AG10803 (cell line): ENCODE measurements at regions not wholly inside any gene's neighbourhood (a gene's known extent, or its start where the extent isn't known, plus 50 kb on each side); places are given as distances from the start of the nearest gene placed in this dataset.

Experiments used
- DNase-seq: peaks from one replicate; pipeline ENCODE4 v3.0.0; 2010; ENCODE audit warnings: low read depth
- H3K4me3 ChIP-seq: 2 replicates; pipeline ENCODE4 v1.5.1; 2011; ENCODE audit warnings: mild to moderate bottlenecking, low read length, control low read depth
- TF ChIP-seq, protein P1 (sequence below): conservative IDR thresholded peaks from 2 replicates; pipeline ENCODE4 v1.5.1; 2011; ENCODE audit warnings: mild to moderate bottlenecking, low read length, control low read depth, inconsistent platforms

DNA sequence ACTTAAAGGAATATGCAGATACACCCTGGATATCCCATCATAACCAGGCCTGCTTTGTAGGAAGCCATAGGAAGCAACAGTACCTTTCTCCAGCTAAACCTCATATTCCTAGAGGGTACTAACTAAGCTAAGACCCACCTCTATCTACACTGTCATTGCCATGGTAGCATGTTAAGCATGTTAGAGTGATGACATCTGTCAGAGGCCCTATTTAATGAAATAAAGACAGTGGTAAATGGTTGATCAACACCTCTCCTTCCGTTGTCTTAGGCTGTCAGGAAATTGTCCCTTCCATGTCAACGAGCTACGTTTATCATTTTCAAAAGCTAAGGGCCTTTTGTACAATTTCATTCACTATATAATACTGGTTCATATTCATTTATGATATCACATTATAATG, 251.1 kb upstream of the PSMD7 start:
- TF ChIP-seq, protein P1, sequence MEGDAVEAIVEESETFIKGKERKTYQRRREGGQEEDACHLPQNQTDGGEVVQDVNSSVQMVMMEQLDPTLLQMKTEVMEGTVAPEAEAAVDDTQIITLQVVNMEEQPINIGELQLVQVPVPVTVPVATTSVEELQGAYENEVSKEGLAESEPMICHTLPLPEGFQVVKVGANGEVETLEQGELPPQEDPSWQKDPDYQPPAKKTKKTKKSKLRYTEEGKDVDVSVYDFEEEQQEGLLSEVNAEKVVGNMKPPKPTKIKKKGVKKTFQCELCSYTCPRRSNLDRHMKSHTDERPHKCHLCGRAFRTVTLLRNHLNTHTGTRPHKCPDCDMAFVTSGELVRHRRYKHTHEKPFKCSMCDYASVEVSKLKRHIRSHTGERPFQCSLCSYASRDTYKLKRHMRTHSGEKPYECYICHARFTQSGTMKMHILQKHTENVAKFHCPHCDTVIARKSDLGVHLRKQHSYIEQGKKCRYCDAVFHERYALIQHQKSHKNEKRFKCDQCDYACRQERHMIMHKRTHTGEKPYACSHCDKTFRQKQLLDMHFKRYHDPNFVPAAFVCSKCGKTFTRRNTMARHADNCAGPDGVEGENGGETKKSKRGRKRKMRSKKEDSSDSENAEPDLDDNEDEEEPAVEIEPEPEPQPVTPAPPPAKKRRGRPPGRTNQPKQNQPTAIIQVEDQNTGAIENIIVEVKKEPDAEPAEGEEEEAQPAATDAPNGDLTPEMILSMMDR = no peak
- DNase-seq = no peak
- no peak overlapping the region for H3K4me3 ChIP-seq

DNA sequence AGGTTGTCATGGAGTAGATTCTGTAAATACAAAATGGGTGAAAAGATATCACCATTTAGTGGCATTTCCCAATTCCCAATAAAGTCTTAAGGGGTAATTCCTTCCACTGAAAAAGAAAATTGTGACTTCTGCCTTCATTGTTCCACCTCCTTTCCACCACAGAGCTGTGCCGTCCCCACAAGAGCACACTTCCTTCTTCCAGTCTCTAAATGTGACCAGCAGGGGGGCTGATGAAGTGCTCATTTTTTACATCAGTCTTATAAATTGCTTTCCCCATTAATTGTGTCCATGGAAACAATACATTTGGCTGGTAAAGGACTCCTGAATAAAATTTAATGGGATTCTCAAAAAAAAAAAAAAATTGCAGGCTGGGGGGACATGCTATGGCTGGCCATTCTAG, 260.8 kb upstream of the PSMD7 start:
- peak; percentile 2 for DNase-seq
- TF ChIP-seq, protein P1 = peak; percentile 35
- no peak overlapping the region for H3K4me3 ChIP-seq

DNA sequence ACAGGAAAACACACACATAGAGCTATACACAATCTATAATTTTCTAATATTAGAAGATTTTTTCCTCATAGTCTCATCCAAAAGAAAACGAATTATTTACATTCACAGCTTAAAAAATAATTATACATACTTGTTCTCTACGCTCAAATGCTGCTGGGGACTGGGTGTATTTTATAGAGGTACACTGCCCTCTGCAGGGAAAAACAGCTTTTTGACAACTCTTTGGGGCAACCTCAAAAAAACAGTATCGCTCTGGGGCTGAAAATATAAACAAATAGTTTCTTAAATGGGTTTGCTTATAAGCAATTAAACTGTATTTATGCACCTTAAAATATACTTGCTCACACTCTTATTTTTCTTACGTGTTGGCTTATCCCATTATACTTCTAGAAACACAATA, 261.8 kb upstream of the PSMD7 start:
- TF ChIP-seq, protein P1 = peak; percentile 55
- H3K4me3 ChIP-seq = no peak overlapping the region
- peak; percentile 26 for DNase-seq

DNA sequence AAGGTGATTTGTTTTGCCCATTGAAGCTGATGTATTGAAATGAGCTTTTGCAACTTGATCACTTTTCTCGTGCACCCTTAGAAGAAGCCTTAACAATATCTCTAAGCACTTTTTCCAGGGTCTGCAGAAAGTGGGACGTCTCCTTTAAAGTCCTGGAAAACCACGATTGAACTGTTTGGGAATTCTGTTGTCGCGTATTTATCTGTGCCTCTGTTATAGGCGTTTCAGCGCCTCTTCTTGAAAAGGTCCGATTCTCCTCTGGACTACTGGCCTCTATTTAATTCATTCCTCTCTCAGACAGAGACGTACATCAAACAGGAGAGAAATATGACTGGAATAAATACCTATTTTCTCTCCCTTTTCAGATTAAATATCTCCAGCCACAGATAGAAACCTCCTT, 262.4 kb upstream of the PSMD7 start:
- TF ChIP-seq, protein P1 = no peak
- DNase-seq = no peak

DNA sequence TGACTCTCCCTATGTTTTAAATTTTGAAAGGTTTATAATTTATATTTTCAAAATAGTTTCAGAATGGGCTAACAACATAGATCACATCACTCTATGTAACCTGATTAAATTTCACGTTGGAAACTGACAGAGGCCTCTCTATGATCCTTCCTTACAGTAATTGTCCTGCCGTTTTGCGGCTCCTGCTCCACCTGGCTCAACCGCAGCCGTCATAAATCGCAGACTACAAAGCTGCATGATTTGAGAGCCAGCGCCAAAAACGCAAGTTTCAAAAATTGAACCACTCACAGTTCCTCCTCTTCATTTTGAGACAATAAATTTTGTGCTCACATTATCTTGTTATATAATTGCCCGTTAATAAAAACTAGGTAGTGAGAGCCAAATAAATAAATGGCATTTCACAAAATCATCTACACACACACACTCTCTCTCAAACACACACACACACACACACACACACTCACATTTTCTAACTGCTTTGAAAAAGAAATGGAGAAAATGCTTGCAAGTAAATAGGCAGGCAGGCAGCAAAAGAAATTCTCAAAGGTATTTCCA, 263.1 kb upstream of the PSMD7 start:
- no peak overlapping the region for H3K4me3 ChIP-seq
- no peak for DNase-seq
- TF ChIP-seq, protein P1 = no peak

More for the DNA sequence above, 262.4 kb upstream of the PSMD7 start:
- no peak overlapping the region for H3K4me3 ChIP-seq

DNA sequence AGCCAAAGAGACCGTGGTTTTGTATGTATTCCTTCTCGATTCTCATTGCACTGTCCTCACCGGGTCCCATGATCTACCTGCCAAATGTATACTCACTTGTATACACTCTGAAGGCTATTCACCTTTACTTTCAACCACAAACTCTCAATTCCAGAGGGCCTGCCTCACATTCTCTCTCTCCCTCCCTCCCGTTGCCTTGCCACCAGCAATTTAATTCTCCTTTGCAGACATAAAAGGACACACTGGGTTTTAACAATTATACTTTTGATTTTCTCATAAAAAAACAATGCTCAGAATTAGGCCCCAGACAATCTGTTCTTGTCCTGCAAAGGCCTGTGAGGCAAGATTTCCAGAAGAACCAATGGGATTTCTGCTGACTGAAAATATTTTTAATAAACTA, 265.1 kb upstream of the PSMD7 start:
- TF ChIP-seq, protein P1 = no peak
- no peak overlapping the region for H3K4me3 ChIP-seq
- DNase-seq = no peak

DNA sequence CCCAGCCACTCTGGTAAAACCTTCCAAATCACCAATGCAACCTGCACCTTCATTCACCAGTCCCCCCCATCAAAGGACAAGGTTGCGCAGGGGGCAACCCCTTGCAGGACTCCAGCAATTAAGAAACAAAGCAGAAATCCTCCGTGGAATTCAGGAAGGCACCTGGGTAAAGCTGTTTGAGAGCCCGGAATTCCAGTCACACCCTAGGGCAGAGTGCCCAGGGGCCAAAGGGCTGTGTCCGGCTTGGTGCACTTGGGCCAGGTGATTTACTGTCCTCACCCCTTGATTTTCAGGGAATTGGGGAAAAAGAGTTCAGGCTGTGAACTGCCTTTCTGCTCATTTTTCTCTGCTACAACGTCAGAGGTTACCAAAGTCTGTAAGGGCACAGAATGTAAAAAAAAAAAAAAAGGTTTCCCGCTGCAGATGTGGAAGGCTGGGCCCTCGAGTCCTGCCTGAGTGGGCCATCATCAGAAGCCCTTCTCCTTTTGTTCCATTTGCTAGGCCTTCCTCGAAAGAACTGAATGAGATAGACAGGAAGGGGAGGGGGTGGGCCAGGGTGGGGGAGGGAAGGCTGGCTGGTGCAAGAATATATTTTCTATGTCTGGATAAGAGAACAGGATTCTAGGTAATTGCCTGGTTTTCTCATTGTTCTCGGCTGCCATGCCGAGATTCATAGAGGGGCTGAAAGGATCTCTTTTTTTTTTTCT, 266.5 kb upstream of the PSMD7 start:
- TF ChIP-seq, protein P1 = no peak
- DNase-seq = no peak
- no peak overlapping the region for H3K4me3 ChIP-seq
